HG03139 (cell line): ENCODE measurements at regions not wholly inside any gene's neighbourhood (a gene's known extent, or its start where the extent isn't known, plus 50 kb on each side); places are given as distances from the start of the nearest gene placed in this dataset.
A peak's percentile ranks its signal among the peaks of the same experiment; 100 is the strongest.
"Not testable (repeated sequence)": the region's sequence is repeated elsewhere in the genome, so short reads cannot be mapped to it uniquely, and the experiment has no call there.

Experiments used
- ATAC-seq: cut with Tn5 transposase; IDR thresholded peaks from one replicate; pipeline ENCODE4 v1.9.1; 2021; ENCODE audit not compliant: unreplicated experiment

DNA sequence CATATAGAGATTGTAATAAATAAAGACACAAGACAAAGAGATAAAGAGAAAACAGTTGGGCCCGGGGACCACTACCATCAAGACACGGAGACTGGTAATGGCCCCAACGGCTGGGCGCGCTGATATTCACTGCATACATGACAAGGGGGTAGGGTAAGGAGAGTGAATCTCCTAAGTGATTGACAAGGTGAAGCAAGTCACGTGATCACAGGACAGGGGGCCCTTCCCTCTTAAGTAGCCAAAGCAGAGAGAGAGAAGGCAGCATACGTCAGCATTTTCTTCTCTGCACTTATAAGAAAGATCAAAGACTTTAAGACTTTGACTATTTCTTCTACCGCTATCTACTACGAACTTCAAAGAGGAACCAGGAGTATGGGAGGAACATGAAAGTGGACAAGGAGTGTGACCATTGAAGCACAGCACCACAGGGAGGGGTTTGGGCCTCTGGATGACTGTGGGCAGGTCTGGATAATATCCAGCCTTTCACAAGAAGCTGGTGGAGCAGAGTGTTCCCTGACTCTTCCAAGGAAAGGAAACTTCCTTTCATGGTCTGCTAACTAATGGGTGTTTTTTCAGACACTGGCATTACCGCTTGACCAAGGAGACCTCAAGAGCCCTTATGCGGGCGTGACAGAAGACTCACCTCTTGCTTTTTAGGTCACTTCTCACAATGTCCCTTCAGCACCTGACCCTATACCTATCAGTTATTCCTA is 75.6 kb downstream of the MRPL39 start:
- not testable (repeated sequence) for ATAC-seq

DNA sequence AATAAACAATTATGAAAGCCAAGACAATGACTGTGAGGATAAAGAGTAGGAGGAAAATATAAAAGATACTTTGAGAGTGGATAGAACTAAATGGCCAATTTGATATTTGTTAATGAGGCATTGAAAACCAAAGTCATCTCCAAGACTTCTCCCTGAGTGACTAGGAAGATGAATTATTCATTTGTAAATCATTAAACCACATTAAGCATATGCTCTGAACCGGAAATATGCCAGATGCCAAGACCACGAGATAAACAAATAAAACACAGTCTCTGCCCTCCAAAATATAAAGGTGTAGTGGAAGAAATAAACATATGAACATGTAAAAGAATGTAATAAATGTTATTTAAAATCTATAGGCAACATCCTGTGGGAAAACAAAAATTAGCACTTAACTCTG is 78.8 kb downstream of the MRPL39 start:
- ATAC-seq, result no peak

DNA sequence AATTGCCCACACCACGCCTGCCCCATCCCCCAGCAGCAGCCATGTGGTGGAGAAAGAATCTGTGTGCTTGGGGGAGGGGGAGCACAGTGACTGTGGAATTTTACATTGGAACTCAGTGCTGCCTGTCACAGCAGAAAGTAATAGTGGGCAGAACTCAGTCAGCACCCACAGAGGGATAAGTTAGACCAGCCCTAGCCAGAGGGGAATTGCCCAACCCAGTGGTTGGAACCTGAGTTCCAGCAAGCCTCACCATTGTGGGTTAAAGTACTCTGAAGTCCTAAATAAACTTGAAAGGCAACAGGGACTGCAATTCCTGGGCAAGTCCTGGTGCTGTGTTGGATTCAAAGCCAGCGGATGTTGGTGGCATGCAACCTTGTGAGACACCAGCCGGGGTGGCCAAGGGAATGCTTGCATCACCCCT is 88.8 kb downstream of the MRPL39 start:
- no peak for ATAC-seq

DNA sequence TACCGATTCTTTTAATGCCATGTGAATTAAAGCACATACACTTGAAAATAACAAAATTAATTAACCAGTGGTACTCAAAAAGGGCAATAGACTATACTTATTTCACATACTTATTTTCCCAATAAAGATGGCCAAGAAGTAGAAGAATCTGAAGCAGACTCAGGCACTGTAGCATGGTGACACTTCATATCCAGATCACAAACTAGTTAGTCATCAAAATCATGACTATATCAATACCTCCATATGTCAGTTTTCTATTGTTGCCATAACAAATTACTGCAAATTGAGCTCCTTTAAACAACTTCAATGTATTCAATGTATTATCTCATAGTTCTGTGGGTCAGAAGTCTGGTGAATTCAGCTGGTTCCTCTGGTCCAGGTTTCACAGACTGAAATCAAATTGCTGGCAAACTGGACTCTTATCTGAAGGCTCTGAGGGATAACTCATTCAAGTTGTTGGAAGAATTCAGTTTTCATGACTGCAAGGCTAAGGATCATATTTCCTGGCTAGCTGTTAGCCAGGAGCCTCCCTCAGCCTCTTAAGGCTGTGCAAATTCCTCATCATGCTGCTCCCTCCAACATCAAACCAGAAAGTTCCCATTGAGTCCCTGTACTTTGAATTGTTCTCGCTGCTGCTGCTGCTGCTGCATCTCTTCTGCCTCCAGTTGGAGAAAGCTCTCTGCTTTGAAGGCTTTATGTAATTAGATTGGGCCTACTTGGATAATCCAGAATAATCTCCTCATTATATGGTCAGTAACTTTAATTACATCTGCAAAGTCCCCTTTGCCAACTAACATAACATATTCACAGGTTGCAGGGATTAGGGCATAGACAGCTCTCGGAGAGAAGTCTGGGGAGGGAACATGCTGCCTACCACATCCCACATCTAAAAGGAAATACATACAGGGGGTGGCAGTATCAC is 91.5 kb downstream of the MRPL39 start:
- ATAC-seq, result no peak

DNA sequence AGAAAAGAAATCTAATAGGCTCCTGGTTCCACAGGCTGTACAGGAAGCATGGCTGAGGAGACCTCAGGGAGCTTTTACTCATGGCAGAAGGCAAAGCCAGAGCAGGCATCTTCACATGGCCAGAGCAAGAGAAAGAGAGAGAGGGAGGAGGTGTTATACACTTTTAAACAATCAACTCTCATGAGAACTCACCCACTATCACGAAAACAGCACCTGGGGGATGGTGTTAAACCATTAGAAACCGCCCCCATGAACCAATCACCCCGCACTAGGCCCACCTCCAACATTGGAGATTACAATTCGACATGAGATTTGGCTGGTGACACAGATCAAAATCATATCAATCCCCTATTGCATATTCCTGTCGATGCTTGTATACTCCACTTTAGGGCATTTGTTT is 93.5 kb downstream of the MRPL39 start:
- ATAC-seq, result no peak

DNA sequence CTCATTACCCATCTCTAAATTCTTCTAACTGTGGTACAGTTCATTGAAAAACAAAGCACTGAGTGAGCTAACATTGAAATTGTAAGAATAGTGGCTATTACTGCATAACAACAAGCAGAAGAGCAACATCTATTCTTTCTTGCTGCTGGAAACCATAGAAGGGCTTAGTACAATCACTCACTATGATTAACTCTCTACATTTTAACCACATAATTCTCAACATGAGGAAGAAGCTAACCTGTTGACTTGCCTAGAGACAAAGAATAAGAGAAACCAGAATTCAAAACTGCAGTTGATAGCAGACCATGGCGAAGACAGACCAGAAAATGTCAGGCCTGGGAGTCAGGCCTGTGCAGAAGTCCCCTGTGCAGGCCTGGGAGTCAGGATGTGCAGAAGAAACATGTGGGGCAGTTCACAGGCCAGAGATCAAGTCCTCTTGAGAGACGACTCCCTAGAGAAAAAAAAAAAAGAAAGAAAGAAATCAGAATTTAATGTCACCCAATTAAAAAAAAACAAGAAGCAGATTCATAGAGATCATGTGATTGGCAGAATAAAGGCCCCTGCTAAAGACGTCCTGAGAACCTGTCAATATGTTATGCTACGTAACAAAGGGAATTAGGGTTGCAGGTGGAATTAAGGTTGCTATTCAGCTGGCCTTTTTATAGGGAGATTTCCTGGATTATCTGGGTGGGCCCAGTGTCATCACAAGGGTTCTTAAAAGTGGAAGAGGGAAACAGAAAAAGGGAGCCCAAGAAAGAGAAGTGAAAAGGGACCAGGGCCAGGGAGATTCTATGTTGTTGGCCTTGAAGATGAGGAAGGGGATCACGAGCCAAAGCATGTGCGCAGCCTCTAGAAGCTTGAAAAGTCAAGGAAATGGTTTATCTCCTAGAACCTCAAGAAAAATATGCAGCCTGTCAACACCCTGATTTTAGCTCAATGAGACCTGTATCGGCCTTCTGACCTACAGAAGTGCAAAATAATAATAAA is 94.9 kb downstream of the MRPL39 start:
- ATAC-seq, result no peak

DNA sequence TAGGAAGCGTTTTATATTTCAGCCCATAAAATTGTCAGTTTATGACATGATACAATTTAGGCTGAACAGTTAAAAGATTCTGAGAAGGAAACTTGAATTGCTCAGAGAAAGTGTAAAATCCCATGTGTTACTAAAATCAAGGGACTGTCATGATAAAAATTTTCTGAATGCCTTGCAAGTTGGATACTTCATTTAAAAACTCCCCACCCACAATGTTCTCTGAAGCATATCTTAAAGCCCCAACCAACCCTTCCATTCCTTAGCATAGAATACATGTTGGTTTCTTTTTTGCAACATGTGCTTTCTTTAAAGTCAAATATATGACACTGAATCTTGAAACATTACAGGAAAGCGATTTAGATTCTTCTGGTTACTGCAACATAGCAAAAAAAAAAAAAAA is 97.4 kb downstream of the MRPL39 start:
- peak; percentile 42 for ATAC-seq

DNA sequence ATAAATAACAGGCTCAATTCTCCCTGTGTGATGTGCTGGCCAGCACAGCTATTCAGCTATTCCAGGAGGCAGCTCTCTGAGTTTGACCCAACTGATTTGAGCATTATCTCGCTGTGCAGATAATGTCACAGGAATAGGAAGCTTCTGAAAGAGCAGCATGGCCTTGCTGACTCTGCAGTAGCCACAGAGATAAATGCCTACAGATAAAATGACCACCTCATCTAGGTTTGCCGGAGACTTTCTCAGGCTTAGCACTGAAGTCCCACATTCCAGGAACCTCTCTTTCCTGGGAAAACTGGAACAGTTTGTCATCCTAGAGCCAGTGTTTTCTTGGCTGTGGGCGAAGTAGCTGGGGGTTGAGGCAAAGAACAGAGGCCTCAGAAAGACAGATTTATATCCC is 98.9 kb downstream of the MRPL39 start:
- no peak for ATAC-seq

DNA sequence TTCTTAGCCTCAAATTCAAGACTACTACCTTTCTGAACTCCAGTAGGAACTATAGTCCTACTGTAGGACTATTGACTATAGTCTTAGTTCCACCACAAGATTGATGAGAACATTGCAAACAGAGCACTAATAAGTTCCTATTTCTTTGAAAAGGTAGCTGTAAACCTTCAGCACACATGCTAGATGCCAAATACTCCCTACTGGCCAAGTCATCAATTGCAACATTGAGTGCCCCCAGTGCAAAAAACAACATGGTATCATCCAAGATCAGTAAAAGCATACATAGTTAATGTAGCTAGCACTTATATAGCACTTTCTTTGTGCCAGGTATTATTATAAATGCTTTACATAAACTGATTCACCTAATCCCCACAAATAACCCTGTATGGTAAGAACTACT is 99.8 kb downstream of the MRPL39 start:
- peak; percentile 39 for ATAC-seq

DNA sequence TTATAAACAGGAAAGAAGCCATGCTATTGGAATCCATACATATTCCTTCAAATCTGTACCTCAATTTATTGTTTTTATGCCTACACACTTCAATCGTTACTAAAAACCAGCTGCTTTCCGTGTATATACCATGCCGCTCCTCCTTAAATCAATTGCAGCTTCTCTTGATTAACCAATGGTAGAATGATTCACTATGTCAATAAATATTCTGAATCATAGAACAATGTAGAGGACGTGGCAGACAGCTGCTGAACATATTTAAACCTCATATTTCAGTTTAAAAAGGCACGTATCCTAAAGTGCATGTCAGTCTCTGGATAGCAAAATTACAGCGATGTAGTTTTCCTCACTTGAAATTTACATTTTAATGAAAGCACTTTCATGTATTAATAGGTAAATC is 100.4 kb downstream of the MRPL39 start:
- no peak for ATAC-seq

DNA sequence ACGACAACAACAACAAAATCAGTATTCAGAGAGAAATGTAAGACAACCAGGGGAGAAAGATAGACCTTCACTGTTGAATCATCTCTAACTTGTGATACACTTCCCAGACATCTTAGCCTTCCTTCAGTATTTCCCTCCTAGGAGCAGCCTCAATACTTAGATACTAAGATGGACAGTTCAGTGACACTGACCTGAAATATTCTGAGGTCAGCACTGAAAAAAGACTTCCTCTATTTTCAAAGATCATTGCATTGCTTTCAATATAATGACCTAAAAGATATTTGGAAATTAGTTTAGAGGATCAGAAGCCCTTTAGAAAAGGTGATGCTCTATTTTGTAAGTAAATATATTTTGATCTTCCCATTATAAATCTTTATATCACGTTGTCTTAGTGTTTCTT is 101.0 kb downstream of the MRPL39 start:
- no peak for ATAC-seq

DNA sequence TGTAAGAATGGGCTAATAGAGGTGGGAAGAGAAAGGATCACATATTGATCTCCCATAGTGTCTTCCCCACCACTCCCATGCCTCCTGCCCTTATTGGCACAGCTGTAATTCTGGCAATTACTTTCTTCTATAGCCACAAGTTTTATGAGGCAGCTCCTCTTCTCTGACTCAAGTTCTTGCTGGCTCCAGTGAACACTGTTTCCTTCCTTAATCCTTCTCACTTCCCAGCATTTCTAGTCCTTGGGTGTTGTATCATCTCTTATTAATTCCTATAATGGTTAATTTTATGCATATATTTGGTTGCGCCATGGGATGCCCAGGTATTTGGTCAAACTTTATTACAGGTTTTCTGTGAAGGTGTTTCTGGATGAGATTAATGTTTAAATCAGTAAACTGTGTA is 103.3 kb downstream of the MRPL39 start:
- no peak for ATAC-seq

DNA sequence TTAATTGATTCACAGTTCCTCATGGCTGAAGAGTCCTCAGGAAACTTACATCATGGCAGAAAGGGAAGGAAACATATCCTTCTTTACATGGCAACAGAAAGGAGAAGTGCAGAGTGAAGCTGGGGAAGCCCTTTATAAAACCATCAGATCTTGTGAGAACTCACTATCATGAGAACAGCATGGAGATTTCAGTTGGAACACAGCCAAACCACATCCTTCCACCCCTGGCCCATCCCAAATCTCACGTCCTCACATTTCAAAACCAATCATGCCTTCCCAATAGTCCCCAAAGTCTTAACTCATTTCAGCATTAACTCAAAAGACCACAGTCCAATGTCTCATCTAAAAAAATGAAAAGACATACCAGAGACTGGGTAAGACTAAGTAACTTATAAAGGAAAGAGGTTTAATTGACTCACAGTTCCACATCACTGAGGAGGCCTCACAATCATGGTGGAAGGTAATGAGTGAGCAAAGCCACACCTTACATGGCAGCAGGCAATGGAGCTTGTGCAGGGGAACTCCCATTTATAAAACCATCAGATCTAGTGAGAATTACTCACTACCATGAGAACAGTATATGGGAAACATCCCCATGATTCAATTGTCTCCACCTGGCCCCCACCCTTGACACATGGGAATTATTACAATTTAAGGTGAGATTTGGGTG is 105.2 kb downstream of the MRPL39 start:
- ATAC-seq, result peak; percentile 46

DNA sequence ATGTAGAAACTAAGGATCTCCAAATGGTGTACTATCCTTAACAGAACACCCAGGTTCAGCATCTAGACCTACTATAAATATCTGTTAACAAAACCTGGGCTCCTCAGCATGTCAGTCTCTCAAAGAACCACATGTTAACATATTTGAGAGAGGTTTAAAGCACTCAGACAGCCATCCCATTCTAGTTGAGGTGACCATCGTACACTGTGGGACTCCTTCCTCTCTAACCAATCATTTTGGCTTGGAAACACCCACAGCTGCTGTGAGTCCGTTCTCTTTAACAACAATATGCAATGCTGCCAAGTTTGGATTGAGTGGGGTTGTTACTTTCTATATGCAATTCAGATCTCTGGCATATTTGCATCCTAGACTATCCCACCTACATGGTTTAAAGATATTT is 105.8 kb downstream of the MRPL39 start:
- peak; percentile 14 for ATAC-seq

DNA sequence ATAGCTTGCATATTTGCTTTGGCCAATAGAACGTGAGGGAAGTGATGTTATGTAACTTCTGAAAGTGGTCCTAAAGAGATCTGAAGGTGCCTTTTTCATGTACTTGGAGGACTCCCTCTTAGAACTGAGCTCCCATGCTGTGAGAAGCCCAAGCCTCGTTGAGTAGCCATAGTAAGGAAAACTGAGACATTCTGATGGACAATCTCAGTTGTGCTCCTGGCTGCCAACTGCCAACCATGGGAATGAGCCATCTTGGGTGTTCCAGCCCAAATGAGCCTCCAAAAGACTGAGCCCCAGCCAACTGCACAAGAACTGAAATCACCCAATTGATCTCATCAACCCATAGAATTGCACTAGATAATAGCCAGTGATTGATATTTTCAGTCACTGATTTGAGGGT is 106.7 kb downstream of the MRPL39 start:
- no peak for ATAC-seq

DNA sequence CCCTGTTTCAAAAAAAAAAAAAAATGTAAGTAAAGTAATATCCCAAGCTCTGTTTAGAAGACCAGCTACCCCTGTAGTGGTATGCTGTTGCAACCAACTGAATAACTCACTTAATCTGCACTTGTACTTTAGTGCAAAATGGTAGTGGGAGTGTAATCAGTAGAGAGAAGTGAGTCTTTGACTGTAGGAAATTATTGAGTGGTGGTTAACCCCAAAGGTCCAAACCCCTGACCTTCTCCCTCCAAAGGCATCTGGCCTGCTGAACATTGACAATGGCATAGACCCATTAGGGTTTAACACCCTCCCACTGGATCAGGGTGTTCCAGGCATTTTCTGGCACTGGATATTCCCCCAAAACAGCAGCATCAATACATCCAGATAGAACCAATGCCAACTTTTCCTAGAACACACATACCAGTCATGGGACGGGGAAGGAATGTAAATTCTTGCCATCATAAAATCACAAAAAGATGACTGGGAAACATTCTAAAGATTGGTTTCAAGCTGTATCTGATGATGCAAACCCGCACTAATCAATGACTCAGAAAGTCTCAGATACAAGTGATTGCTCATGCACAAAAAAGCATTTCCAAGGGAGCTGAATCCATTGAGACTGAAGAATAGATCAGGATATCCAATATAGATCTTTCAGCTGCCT is 110.3 kb downstream of the MRPL39 start:
- ATAC-seq, result no peak

DNA sequence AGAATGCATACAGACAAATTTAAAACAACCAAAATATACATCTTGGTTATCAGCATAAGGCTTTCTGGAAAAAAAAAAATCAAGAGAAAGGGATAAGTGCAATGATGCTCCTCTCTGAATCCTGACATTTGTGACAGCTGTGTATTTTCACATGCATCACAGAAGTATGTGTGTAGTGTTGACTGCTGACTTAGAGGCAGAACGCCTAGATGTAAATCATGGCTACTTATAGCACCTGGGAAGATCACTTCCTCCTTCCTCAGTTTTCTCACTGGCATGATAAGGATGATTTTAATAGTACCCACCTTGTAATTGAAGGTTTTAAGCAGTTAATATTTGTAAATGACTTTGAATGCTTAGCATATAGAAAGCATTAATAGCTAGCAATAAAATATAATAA is 112.5 kb downstream of the MRPL39 start:
- no peak for ATAC-seq

DNA sequence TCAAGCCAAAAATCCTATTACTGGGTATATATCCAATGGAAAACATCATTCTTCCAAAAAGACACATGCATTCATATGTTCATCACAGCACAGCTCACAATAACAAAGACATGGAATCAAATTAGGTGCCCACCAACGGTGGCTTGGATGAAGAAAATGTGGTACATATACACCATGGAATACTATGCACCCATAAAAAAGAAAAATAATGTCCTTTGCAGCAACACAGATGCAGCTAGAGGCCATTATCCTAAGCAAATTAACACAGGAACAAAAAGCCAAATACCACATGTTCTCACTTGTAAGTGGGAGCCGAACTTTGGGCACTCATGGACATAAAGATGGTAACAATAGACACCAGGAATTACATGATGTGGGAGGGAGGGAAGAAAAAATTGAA is 113.6 kb downstream of the MRPL39 start:
- ATAC-seq, result no peak

DNA sequence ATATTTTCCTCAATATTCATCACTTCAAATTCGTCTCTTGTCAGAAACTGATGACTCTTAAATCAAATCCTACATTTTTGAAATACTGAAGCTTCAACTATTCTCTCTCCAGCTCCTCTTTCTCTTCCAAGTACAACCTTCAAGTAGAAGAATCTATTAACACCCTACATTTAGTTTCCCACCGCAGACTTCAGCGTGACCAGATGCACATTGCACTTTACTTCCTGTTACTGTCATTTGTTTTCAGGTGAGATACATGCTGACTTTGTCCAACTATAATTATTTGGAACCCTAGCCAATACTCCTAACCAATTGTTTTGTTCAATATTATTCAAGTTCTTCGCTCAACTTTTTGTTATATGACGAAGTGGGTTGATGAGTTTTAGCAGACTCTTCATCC is 116.0 kb downstream of the MRPL39 start:
- ATAC-seq, result no peak

DNA sequence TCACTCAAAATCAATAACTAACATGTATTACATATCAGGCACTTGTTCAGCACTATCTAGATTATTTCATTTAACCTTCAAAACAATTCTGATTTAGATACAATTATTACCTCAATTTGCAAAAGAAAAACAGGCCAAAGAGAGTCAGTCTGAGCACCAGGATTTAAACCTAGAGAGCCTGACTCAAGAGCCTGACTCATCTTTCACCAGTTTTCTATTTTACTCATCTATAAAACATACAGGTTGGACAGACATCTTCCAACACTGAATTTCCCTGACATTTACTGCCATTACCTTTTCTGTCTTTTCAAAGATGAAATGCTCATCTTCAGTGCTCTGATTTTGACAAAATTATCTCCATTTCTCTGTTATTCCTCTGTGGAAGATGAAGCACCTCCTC is 116.5 kb downstream of the MRPL39 start:
- no peak for ATAC-seq
